Fibroblast of gingiva (primary cell): ENCODE measurements at regions not wholly inside any gene's neighbourhood (a gene's known extent, or its start where the extent isn't known, plus 50 kb on each side); places are given as distances from the start of the nearest gene placed in this dataset.

ENCODE experiments used
- DNase-seq: peaks from one replicate; pipeline ENCODE4 v3.0.0-alpha.2; 2011; ENCODE audit warnings: low read depth

- DNase-seq = no peak
Measured at GRCh38 chr1:56355918-56356317, 223.4 kb downstream of the PLPP3 start.

GRCh38 chr1:56355422-56355821, 223.9 kb downstream of the PLPP3 start:
- no peak for DNase-seq

- DNase-seq = no peak
Measured at GRCh38 chr1:56345831-56346230, 233.5 kb downstream of the PLPP3 start.

- no peak for DNase-seq
Measured at GRCh38 chr1:56340977-56341376, 238.4 kb downstream of the PLPP3 start.

GRCh38 chr1:56339786-56340465, 239.4 kb downstream of the PLPP3 start:
- DNase-seq = no peak

GRCh38 chr1:56339093-56339492, 240.3 kb downstream of the PLPP3 start:
- DNase-seq = no peak

GRCh38 chr1:56336982-56337381, 242.4 kb downstream of the PLPP3 start:
- no peak for DNase-seq

GRCh38 chr1:56335394-56335793, 244.0 kb downstream of the PLPP3 start:
- no peak for DNase-seq

GRCh38 chr1:56334047-56334446, 245.3 kb downstream of the PLPP3 start:
- no peak for DNase-seq

GRCh38 chr1:56333461-56333860, 245.9 kb downstream of the PLPP3 start:
- no peak for DNase-seq

GRCh38 chr1:56331892-56332567, 247.3 kb downstream of the PLPP3 start:
- no peak for DNase-seq

GRCh38 chr1:56331207-56331891, 248.0 kb downstream of the PLPP3 start:
- DNase-seq = no peak

GRCh38 chr1:56330391-56331026, 248.9 kb downstream of the PLPP3 start:
- DNase-seq = peak; percentile 50

- peak; percentile 7 for DNase-seq
Measured at GRCh38 chr1:56329970-56330369, 249.4 kb downstream of the PLPP3 start.

GRCh38 chr1:56327195-56327594, 252.2 kb downstream of the PLPP3 start:
- DNase-seq = no peak

- no peak for DNase-seq
Measured at GRCh38 chr1:56326056-56326455, 253.3 kb downstream of the PLPP3 start.

- DNase-seq = no peak
Measured at GRCh38 chr1:56324504-56324903, 254.9 kb downstream of the PLPP3 start.

- DNase-seq = peak; percentile 49
Measured at GRCh38 chr1:56322211-56322610, 257.2 kb downstream of the PLPP3 start.

- DNase-seq = no peak
Measured at GRCh38 chr1:56321150-56321490, 258.2 kb downstream of the PLPP3 start.

- DNase-seq = no peak
Measured at GRCh38 chr1:56320464-56321149, 258.8 kb downstream of the PLPP3 start.

- DNase-seq = no peak
Measured at GRCh38 chr1:56317722-56318121, 261.6 kb downstream of the PLPP3 start.

- DNase-seq = no peak
Measured at GRCh38 chr1:56315293-56315942, 263.9 kb downstream of the PLPP3 start.
